ENCODE measurements at regions not wholly inside any gene's neighbourhood (a gene's known extent, or its start where the extent isn't known, plus 50 kb on each side); places are given as distances from the start of the nearest gene placed in this dataset.

- no peak overlapping the region for H3K4me3 ChIP-seq (replicated peaks; ENCODE audit: low read depth, low read length)
- no peak for DNase-seq (ENCODE audit: low read depth)
- no peak for TF ChIP-seq CTCF (IDR thresholded peaks at IDR 0.05; ENCODE audit: low read length, missing control alignments)
These were observed 844.5 kb downstream of the RPA4 start for GRCh38 chrX:97728215-97728614.

- no peak overlapping the region for H3K4me3 ChIP-seq (replicated peaks; ENCODE audit: low read depth, low read length)
- no peak for TF ChIP-seq CTCF (IDR thresholded peaks at IDR 0.05; ENCODE audit: low read length, missing control alignments)
- DNase-seq (ENCODE audit: low read depth): no peak
These were observed 856.3 kb downstream of the RPA4 start for GRCh38 chrX:97740044-97740443.

GRCh38 chrX:97740886-97741285, 857.2 kb downstream of the RPA4 start:
- DNase-seq (ENCODE audit: low read depth): no peak
- no peak overlapping the region for H3K4me3 ChIP-seq (replicated peaks; ENCODE audit: low read depth, low read length)
- no peak for TF ChIP-seq CTCF (IDR thresholded peaks at IDR 0.05; ENCODE audit: low read length, missing control alignments)

GRCh38 chrX:97743014-97743413, 859.3 kb downstream of the RPA4 start:
- peak; percentile 3 for DNase-seq (ENCODE audit: low read depth)

GRCh38 chrX:97747346-97747745, 863.6 kb downstream of the RPA4 start:
- no peak for TF ChIP-seq CTCF (IDR thresholded peaks at IDR 0.05; ENCODE audit: low read length, missing control alignments)
- H3K4me3 ChIP-seq (replicated peaks; ENCODE audit: low read depth, low read length): no peak overlapping the region
- DNase-seq (ENCODE audit: low read depth): no peak

More at GRCh38 chrX:97743014-97743413, 859.3 kb downstream of the RPA4 start:
- no peak overlapping the region for H3K4me3 ChIP-seq (replicated peaks; ENCODE audit: low read depth, low read length)
- peak; percentile 36 for TF ChIP-seq CTCF (IDR thresholded peaks at IDR 0.05; ENCODE audit: low read length, missing control alignments)

GRCh38 chrX:97751016-97751415, 867.3 kb downstream of the RPA4 start:
- no peak for DNase-seq (ENCODE audit: low read depth)
- H3K4me3 ChIP-seq (replicated peaks; ENCODE audit: low read depth, low read length): no peak overlapping the region
- no peak for TF ChIP-seq CTCF (IDR thresholded peaks at IDR 0.05; ENCODE audit: low read length, missing control alignments)

GRCh38 chrX:97751735-97752134, 868.0 kb downstream of the RPA4 start:
- DNase-seq (ENCODE audit: low read depth): no peak
- no peak overlapping the region for H3K4me3 ChIP-seq (replicated peaks; ENCODE audit: low read depth, low read length)
- no peak for TF ChIP-seq CTCF (IDR thresholded peaks at IDR 0.05; ENCODE audit: low read length, missing control alignments)

Measured in fibroblast of pulmonary artery (primary cell).